RWPE2 (cell line): ENCODE measurements at regions not wholly inside any gene's neighbourhood (a gene's known extent, or its start where the extent isn't known, plus 50 kb on each side); places are given as distances from the start of the nearest gene placed in this dataset.

ENCODE experiments used
- ATAC-seq: fragments of 200-7000 bp; cut with Tn5 transposase; 3 replicates; pipeline ENCODE4 v1.9.1; 2021; ENCODE audit warnings: low read depth
- DNase-seq: peaks from one replicate; pipeline ENCODE4 v3.0.0-alpha.2; 2020; ENCODE audit warnings: low spot score
- H3K27ac ChIP-seq: fragments of 450-650 bp; 2 replicates; pipeline ENCODE4 v1.5.1; 2017; ENCODE audit warnings: mild to moderate bottlenecking; ENCODE audit not compliant: poor library complexity, severe bottlenecking
- H3K27me3 ChIP-seq: fragments of 250-450 bp; sonication (Bioruptor Pico); 2 replicates; pipeline ENCODE4 v1.5.1; 2021; ENCODE audit warnings: mild to moderate bottlenecking, moderate library complexity; ENCODE audit not compliant: insufficient read depth, poor library complexity, severe bottlenecking
- H3K36me3 ChIP-seq: fragments of 250-450 bp; sonication (Bioruptor Pico); 2 replicates; pipeline ENCODE4 v1.5.1; 2020; ENCODE audit warnings: low read depth, mild to moderate bottlenecking, moderate library complexity
- H3K4me1 ChIP-seq: fragments of 250-450 bp; sonication (Bioruptor Pico); 2 replicates; pipeline ENCODE4 v1.5.1; 2021; ENCODE audit warnings: mild to moderate bottlenecking, moderate library complexity; ENCODE audit not compliant: insufficient read depth, poor library complexity, severe bottlenecking
- H3K4me3 ChIP-seq: fragments of 250-450 bp; sonication (Bioruptor Pico); 2 replicates; pipeline ENCODE4 v1.5.1; 2021; ENCODE audit warnings: mild to moderate bottlenecking, moderate library complexity; ENCODE audit not compliant: severe bottlenecking
- H3K9me3 ChIP-seq: fragments of 250-450 bp; sonication (Bioruptor Pico); 2 replicates; pipeline ENCODE4 v1.5.1; 2021; ENCODE audit warnings: mild to moderate bottlenecking, moderate library complexity; ENCODE audit not compliant: severe bottlenecking
- CTCF ChIP-seq: fragments of 450-650 bp; IDR thresholded peaks from one replicate; pipeline ENCODE4 v1.5.1; 2017; ENCODE audit warnings: mild to moderate bottlenecking, moderate library complexity; ENCODE audit not compliant: poor library complexity, severe bottlenecking

- Histone ChIP-seq H3K27ac (no peak overlapping the region), H3K9me3 (no peaks in the 10 kb centered on the region), H3K4me1 (peaks cover 3% of the 10 kb centered on the region), H3K4me3 (no peak overlapping the region), H3K27me3 (no peaks in the 10 kb centered on the region), H3K36me3 (no peaks in the 10 kb centered on the region)
- TF ChIP-seq CTCF: no peak
- ATAC-seq (peak; percentile 60), DNase-seq (no peak)
Observed at GRCh38 chr4:16442296-16442695, 216.0 kb upstream of the TAPT1 start.

GRCh38 chr4:16439768-16440167, 213.5 kb upstream of the TAPT1 start:
- Histone ChIP-seq H3K4me1 (peaks cover 3% of the 10 kb centered on the region), H3K9me3 (no peaks in the 10 kb centered on the region), H3K36me3 (no peaks in the 10 kb centered on the region), H3K4me3 (no peak overlapping the region), H3K27ac (no peak overlapping the region), H3K27me3 (no peaks in the 10 kb centered on the region)
- ATAC-seq: no peak
- TF ChIP-seq CTCF: no peak
- DNase-seq: no peak

- no peak for ATAC-seq
- no peaks in the 10 kb centered on the region for H3K27me3 ChIP-seq
- DNase-seq: no peak
- no peak for TF ChIP-seq CTCF
- H3K27ac ChIP-seq: no peak overlapping the region
- H3K4me3 ChIP-seq: no peak overlapping the region
- peaks cover 3% of the 10 kb centered on the region for H3K4me1 ChIP-seq
- no peaks in the 10 kb centered on the region for H3K36me3 ChIP-seq
- H3K9me3 ChIP-seq: no peaks in the 10 kb centered on the region
Observed at GRCh38 chr4:16438986-16439385, 212.7 kb upstream of the TAPT1 start.

GRCh38 chr4:16437836-16438235, 211.6 kb upstream of the TAPT1 start:
- H3K4me3 ChIP-seq: no peak overlapping the region
- no peaks in the 10 kb centered on the region for H3K9me3 ChIP-seq
- no peaks in the 10 kb centered on the region for H3K27me3 ChIP-seq
- DNase-seq (no peak), ATAC-seq (peak; percentile 53; the same call in 1 of the 3 replicates)
- peaks cover 3% of the 10 kb centered on the region for H3K4me1 ChIP-seq
- no peaks in the 10 kb centered on the region for H3K36me3 ChIP-seq
- TF ChIP-seq CTCF: no peak
- no peak overlapping the region for H3K27ac ChIP-seq

GRCh38 chr4:16431866-16432265, 205.6 kb upstream of the TAPT1 start:
- H3K36me3 ChIP-seq: no peaks in the 10 kb centered on the region
- TF ChIP-seq CTCF: no peak
- no peak overlapping the region for H3K27ac ChIP-seq
- no peak overlapping the region for H3K4me3 ChIP-seq
- no peaks in the 10 kb centered on the region for H3K4me1 ChIP-seq
- H3K27me3 ChIP-seq: no peaks in the 10 kb centered on the region
- ATAC-seq (no peak), DNase-seq (no peak)
- H3K9me3 ChIP-seq: no peaks in the 10 kb centered on the region
